ENCODE measurements at regions not wholly inside any gene's neighbourhood (a gene's known extent, or its start where the extent isn't known, plus 50 kb on each side); places are given as distances from the start of the nearest gene placed in this dataset.

- intact Hi-C loops (cut with DNase I), result loop anchor here in 1 of 2 donors (2.0 kb wide), 1 partner anchor 43 kb away; no protein-coding TSS in a partner anchor
- DNase-seq (ENCODE audit: low spot score), result no peak
These were observed 221.2 kb downstream of the MAFB start for GRCh38 chr20:40467703-40468411.

GRCh38 chr20:40467067-40467466 lies 222.0 kb downstream of the MAFB start:
- no peak for DNase-seq (ENCODE audit: low spot score)
- intact Hi-C loops (cut with DNase I), result loop anchor here in 1 of 2 donors (2.0 kb wide), 1 partner anchor 44 kb away; no protein-coding TSS in a partner anchor

DNA sequence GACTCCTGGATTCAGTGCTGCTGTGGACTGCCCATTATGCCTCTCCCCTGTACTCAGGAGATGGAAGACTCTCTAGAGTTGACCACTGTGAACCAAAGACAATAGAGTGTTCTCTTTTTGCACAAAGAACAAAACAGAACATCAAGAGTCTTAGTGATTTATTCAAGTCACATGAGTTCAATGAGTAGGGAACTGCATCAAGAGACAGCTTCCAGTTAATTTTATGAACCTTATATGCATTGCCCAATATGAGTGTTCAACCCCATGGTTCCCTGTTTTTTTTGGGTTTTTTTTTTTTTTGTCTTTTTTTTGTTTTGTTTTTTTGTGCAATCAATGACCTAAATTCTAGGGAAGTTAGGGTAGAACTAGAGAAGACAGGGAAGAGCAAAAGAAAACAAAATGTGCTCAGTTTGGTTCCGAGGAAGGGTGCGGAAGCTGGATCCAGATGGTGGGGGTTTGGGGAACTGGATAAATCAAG lies 224.3 kb downstream of the MAFB start:
- intact Hi-C loops (cut with DNase I), result no loop called here
- no peak for DNase-seq (ENCODE audit: low spot score)

- no peak for DNase-seq (ENCODE audit: low spot score)
- intact Hi-C loops (cut with DNase I), result no loop called here
These were observed 225.9 kb downstream of the MAFB start for GRCh38 chr20:40463171-40463570.

- intact Hi-C loops (cut with DNase I), result no loop called here
- no peak for DNase-seq (ENCODE audit: low spot score)
These were observed 226.5 kb downstream of the MAFB start for GRCh38 chr20:40462566-40462965.

DNA sequence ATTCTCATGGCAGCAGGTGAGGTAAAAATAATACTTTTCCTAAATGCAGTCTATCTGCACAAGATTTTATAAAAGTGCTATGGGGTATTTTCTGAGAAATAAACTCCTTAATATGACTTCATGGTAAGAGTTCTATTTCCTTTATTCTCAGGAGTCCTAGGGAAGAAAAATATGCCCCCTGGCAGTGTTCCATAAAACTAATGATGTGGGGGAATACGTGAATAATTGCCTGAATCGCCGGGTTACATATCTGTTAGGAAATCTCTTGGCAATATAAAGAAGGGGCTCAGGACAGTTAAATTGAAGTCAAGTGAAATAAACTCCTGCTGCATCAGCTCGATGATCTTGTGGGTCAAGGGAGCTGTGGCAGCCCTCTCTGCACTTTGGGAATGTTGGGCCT lies 229.7 kb downstream of the MAFB start:
- intact Hi-C loops (cut with DNase I), result no loop called here
- DNase-seq (ENCODE audit: low spot score), result no peak

GRCh38 chr20:40457404-40457803 lies 231.6 kb downstream of the MAFB start:
- DNase-seq (ENCODE audit: low spot score), result no peak
- intact Hi-C loops (cut with DNase I), result no loop called here

- DNase-seq (ENCODE audit: low spot score), result no peak
- intact Hi-C loops (cut with DNase I), result no loop called here
These were observed 236.3 kb downstream of the MAFB start for GRCh38 chr20:40452758-40453157.

DNA sequence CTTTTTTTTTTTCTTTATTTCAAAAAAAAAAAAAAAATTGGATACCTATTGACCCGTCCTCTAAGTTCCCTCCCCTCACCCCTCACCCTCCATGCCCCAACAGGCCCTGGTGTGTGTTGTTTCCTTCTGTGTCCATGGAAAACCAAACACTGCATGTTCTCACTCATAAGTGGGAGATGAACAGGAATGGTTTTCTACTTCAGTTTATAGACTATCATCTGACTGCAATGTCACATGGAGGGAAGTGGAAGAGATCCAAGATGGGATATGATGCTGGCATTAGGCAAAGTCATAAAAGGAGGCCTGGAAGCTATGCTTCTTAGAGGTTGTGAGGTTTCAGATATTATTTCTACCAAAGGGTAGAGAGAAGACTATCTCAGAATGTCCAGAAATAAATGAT lies 237.5 kb downstream of the MAFB start:
- intact Hi-C loops (cut with DNase I), result no loop called here
- no peak for DNase-seq (ENCODE audit: low spot score)

DNA sequence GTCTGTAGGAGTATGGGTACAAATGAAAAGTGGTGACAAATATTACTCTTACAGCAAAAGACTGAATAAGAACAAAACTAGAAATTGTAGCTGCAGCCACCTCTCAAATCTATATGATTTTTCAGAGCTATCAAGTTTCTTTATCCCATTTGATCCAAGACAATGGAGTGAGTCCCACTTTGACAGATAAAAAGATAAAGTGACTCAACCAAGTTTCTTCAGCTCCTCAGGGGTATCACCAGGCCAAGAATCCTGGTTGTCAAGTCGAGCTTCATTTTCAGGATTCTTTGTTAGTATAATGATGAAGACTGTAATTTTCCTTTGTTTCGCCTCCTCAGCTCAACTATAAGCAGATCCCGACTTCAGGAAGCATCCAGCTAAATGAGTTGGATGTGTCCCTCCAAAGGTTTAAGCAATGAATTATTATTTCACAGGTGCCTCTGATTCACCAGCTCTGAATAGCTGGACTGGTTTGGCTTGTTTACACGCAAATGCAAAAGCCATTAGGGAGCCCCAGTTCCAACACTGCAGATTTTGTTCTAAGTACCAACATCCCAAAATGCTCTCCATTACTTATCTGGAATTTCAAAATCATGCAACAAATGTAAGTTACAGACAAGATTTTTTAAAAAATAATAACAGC lies 238.9 kb downstream of the MAFB start:
- no peak for DNase-seq (ENCODE audit: low spot score)
- intact Hi-C loops (cut with DNase I), result no loop called here

DNA sequence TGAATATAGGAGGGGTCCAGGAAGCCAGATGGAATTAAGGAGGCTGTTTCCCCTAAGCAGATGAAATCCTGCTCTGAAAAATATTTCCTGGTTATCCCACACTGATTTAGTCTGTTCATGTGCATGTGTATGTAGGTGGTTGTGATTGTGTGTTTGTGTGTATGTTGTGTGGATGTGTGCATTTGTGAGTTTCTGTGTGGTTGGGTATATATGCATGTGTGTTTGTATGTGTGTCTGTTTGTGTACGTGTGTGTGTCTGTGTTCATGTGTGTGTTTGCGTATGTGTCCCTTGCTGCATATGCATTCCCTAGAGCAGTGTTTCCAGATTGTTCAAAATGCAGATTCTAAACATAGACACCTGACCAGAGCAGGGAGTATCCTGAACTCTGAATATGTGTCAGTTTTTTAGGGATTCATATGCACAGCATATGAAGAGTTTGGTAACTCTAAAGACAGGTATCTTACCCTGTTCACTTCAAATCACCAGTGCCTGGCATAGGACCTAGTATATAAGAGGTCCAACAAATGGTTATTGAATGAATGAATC lies 239.8 kb downstream of the MAFB start:
- intact Hi-C loops (cut with DNase I), result no loop called here
- DNase-seq (ENCODE audit: low spot score), result no peak

- intact Hi-C loops (cut with DNase I), result no loop called here
- DNase-seq (ENCODE audit: low spot score), result no peak
These were observed 242.1 kb downstream of the MAFB start for GRCh38 chr20:40446888-40447287.

DNA sequence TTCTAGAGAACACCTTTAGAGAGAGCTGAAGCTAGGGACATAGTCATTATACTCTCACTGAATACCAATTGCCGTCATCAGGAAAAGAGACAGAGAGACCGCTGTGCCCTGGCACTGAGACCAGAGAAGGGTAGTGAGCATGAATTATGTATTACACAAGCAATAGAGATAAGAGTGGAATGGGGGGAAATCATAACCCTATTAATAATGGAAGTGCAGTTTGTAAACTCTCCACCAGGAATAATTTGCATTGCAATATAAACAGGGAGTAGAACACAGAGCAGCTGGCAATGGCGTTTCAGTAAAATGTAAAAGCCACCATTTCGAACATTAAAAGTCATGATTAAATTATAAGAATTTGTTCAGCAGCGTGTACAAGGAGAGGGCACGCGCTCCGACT lies 244.5 kb downstream of the MAFB start:
- intact Hi-C loops (cut with DNase I), result no loop called here

DNA sequence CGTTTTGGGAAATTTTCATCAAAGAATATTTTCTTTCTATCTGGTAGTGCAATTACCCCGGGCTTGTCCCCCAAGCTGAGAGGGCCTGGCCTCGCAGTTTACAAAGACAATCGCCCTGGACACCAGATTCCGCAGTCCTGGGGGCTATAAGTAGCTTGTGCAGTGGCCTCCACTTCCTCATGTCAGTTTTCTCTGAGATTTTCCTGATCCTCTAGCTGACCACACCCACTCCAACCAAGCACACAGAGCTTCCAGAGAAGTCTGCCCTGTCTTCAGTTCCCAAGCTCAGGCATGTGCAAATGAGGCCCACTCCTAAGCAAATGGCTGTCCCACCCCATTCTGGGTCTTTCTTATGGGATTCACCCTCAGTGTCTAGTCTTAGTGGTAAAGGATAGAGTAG lies 245.3 kb downstream of the MAFB start:
- intact Hi-C loops (cut with DNase I), result no loop called here
- DNase-seq (ENCODE audit: low spot score), result no peak

More for the DNA sequence above, 244.5 kb downstream of the MAFB start:
- DNase-seq (ENCODE audit: low spot score), result no peak

GRCh38 chr20:40442181-40442963 lies 246.7 kb downstream of the MAFB start:
- intact Hi-C loops (cut with DNase I), result no loop called here
- DNase-seq (ENCODE audit: low spot score), result no peak

- DNase-seq (ENCODE audit: low spot score), result no peak
- intact Hi-C loops (cut with DNase I), result no loop called here
These were observed 247.3 kb downstream of the MAFB start for GRCh38 chr20:40441771-40442170.

DNA sequence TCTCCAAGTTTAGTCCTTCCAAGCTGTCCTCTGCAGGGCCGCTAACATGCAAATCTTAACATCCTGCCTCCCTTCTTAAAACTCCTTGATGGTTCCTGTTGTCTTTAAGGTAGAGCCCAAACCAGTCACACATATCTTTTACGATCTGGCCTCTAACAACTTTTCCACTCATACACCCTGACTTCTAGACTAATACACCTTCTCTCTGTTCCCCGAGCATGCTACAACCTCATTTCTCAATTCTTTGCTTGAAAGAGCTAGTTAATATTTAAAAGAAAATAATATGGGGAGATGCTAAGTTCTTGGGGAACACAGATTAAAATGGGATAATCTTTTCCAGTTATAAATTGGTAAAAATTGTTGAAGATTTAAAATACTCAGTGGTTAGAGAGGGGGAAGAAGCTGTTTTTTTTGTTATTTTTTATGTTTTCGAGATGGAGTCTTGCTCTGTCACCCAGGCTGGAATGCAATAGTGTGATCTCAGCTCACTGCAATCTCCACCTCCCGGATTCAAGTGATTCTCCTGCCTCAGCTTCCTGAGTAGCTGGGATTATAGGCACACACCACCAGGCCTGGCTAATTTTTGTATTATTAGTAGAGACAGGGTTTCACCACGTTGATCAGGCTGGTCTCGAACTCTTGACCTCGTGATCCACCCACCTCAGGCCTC lies 250.7 kb downstream of the MAFB start:
- intact Hi-C loops (cut with DNase I), result no loop called here
- no peak for DNase-seq (ENCODE audit: low spot score)

DNA sequence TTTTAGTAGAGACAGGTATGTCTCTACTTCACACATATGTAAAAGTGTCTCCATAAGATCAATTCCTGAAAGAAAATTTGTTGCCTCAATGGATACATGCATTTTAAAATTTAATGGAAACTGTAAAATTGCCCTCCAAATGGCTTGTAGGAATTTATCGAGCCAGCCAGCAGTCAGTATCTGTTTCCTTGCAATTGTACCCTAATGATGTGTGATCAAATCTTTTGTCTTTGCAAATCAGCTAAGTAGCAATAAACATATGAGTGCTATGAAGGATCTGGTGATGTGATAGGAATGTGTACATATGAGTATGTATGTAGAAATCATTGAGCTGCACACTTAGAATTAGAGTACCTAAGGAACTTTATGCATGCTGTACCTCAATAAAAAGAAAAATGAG lies 253.0 kb downstream of the MAFB start:
- DNase-seq (ENCODE audit: low spot score), result no peak
- intact Hi-C loops (cut with DNase I), result no loop called here

DNA sequence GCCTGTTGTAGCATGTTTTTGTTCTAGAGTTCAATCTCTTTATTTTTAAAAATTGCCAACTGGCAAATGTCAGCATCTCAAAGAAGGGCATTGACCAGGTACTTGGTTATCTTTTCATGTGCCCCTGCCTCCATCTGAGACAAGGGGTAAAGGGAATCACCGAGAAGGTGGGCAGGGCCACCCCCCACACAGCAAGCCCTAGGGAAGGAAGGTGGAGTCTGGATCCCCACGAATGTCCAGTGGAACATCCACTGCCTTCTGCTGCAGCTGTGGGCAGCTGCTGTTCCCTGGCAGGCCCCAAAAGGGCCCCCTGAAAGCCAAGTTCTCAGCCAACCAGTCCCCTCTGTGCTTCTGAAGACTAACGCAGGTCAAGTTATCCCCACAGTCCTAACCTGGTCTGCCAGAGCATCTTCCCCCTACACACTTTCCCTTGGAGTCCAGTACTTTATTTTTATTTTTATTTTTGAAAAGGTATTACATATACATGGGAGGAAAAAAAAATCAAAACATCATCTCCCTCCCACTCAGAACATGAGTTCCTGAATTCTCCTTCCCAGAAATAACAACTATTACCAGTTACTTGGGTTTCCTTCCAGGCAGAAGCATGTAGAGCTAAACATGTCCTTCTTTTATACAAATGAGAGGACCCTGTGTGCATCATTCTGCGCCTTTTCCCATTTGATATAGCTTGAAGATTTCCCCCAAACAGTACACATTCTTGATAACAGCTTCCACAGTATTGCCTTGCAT lies 253.7 kb downstream of the MAFB start:
- intact Hi-C loops (cut with DNase I), result no loop called here

More for the DNA sequence above, 253.7 kb downstream of the MAFB start:
- DNase-seq (ENCODE audit: low spot score), result no peak
